GM12801 (cell line): ENCODE measurements at regions not wholly inside any gene's neighbourhood (a gene's known extent, or its start where the extent isn't known, plus 50 kb on each side); places are given as distances from the start of the nearest gene placed in this dataset.

Source experiments
- TF ChIP-seq, protein P1 (sequence below): IDR thresholded peaks from one replicate; pipeline ENCODE4 v1.5.1; 2011; ENCODE audit warnings: control low read depth; ENCODE audit not compliant: insufficient read length; ENCODE audit errors: extremely low read depth

DNA sequence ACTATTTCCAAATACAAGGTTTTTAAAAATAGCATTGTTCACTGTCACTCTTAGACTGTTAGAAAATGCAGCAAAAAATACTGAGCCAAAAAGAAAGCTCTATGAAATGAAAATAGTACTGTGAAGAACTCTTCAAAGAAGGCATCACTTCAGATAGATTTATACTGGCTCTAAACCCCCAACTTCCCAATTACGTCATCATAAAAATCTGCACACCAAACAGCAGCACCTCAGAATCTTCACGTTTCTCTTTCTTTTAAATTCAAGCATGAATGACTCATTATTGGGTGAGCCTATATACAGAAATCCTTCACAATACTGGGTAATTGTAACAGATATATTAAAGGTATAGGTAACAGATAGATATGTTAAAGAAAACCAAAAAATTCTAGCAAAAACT is 208.4 kb upstream of the HTR1E start:
- TF ChIP-seq, protein P1, sequence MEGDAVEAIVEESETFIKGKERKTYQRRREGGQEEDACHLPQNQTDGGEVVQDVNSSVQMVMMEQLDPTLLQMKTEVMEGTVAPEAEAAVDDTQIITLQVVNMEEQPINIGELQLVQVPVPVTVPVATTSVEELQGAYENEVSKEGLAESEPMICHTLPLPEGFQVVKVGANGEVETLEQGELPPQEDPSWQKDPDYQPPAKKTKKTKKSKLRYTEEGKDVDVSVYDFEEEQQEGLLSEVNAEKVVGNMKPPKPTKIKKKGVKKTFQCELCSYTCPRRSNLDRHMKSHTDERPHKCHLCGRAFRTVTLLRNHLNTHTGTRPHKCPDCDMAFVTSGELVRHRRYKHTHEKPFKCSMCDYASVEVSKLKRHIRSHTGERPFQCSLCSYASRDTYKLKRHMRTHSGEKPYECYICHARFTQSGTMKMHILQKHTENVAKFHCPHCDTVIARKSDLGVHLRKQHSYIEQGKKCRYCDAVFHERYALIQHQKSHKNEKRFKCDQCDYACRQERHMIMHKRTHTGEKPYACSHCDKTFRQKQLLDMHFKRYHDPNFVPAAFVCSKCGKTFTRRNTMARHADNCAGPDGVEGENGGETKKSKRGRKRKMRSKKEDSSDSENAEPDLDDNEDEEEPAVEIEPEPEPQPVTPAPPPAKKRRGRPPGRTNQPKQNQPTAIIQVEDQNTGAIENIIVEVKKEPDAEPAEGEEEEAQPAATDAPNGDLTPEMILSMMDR: no peak

DNA sequence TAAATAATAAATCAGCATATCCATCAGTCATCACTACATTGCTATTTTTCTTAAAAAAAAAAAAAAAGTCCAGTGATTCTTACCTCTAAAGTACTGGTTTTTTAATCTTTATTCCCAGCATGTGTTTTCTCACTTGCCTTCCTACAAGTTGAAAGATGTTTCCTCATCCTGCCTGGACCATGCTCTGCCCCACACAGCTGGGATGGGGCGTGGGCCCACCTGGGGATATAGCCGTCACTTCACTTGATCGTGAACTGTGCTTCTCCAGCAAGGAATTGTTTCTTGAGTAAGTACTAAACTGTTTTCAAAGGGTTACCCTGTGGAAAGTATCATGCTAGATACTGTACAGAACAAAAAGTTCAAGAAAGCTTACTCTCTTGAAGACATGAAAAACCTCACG is 212.6 kb upstream of the HTR1E start:
- TF ChIP-seq, protein P1: no peak

DNA sequence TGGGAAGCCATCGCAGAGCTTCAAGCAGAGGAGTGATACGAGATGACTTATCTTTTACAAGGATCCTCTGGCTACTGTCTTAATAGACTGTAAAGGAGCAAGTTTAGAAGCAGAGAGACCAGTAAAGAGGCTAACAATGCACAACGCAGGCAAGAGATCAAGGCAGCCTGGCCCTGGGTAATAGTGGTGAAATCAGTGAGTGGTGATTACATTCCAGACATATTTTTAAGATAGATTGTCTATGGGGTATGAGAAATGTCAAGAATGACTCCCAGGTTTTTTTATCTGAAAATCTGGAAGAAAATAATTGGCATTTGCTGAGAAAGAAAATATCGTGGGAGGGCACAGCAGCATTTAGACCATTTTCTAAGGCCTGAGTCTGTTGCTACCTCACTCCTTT is 213.6 kb upstream of the HTR1E start:
- TF ChIP-seq, protein P1: no peak

DNA sequence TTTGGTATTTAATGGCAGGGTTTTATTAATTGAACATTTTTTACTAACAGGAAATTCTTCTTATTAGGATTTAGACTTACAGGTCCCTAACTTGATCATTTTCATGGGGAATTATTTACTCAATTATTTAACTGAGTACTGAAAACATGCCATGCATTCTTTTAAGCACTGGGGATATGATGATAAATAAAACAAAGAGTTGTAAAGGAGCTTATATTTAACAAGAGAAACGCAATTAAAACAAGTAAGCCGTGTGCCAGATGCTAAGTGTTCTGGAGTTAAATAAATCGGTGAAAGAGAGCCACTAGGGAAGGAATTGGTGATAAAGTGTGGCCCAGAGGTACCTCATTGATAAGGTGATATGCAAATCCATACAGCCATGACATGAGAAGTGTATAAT is 214.2 kb upstream of the HTR1E start:
- TF ChIP-seq, protein P1: no peak

DNA sequence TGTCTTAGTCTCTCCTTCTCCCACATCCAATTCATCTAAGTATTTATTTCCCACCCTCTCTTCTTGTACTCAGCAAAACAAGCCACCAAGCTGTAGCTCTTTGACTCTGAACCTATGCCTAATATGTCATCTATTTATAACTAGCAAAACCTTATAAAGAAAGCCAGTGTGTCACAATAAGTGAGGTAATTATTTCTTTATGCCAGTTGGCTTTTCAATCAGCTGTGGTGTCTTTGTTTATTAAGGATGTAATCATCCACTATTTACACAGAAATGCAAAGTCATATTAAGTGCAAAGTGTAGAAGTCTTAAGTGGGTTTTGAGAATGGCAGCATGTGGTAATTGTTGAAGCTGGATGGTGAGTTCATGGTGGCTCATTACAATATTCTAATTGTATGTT is 215.2 kb upstream of the HTR1E start:
- TF ChIP-seq, protein P1: no peak

DNA sequence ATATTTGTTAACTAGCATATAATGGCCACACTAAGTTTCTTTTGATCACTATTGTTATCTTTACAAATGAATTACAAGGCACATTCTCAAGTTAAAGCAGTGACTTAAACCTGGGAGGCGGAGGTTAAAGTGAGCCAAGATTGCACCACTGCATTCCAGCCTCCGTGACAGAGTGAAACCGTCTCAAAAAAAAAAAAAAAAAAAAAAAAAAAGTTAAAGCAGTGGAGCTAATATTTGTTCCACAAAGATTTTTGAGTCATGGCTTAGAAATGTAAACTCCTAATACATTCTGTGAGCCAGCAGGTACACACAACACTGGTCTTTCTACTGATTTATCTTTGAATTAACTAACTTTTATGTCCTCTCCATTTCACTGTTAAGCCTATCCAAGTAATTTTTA is 221.7 kb upstream of the HTR1E start:
- TF ChIP-seq, protein P1: no peak

DNA sequence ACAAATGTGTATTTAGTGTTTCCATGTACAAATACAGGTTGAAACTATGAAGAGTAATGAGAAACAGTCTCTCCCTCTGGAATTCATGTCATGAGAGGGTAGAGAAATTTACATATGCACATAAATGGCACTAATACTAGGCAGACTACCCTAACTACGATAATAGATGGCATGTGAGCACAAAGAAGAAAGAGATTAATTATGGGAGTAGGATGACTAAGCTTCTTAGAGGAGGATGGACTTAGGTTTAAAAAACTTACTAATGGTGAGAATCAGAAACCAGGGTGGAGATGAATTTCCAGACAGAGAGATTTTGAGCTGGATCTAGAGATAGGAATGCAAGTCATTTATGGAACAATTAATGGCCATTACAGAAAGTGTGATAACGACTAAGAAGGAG is 225.3 kb upstream of the HTR1E start:
- TF ChIP-seq, protein P1: no peak
